IPS DF 4.7 (cell line): ENCODE measurements at regions not wholly inside any gene's neighbourhood (a gene's known extent, or its start where the extent isn't known, plus 50 kb on each side); places are given as distances from the start of the nearest gene placed in this dataset.
"Not testable (repeated sequence)": the region's sequence is repeated elsewhere in the genome, so short reads cannot be mapped to it uniquely, and the experiment has no call there.

ENCODE experiments used
- DNase-seq: peaks from one replicate; pipeline ENCODE4 v3.0.0-alpha.2; 2013; ENCODE audit warnings: low spot score; ENCODE audit errors: extremely low read depth

GRCh38 chr10:4241724-4242345, 456.8 kb upstream of the KLF6 start:
- no peak for DNase-seq

- DNase-seq: no peak
These were observed 455.7 kb upstream of the KLF6 start for GRCh38 chr10:4240608-4241197.

- DNase-seq: no peak
These were observed 454.2 kb upstream of the KLF6 start for GRCh38 chr10:4239186-4239585.

- DNase-seq: not testable (repeated sequence)
These were observed 451.9 kb upstream of the KLF6 start for GRCh38 chr10:4236905-4237304.

- no peak for DNase-seq
These were observed 449.7 kb upstream of the KLF6 start for GRCh38 chr10:4234661-4235060.

GRCh38 chr10:4231439-4231838, 446.4 kb upstream of the KLF6 start:
- no peak for DNase-seq

GRCh38 chr10:4230036-4230435, 445.0 kb upstream of the KLF6 start:
- DNase-seq: no peak

GRCh38 chr10:4229106-4229505, 444.1 kb upstream of the KLF6 start:
- no peak for DNase-seq

GRCh38 chr10:4227586-4227985, 442.6 kb upstream of the KLF6 start:
- DNase-seq: no peak

- DNase-seq: no peak
These were observed 442.0 kb upstream of the KLF6 start for GRCh38 chr10:4226941-4227540.

- DNase-seq: no peak
These were observed 439.2 kb upstream of the KLF6 start for GRCh38 chr10:4224178-4224577.

- DNase-seq: not testable (repeated sequence)
These were observed 436.3 kb upstream of the KLF6 start for GRCh38 chr10:4221310-4221709.

- no peak for DNase-seq
These were observed 434.9 kb upstream of the KLF6 start for GRCh38 chr10:4219901-4220300.

GRCh38 chr10:4217653-4218052, 432.6 kb upstream of the KLF6 start:
- no peak for DNase-seq

- no peak for DNase-seq
These were observed 432.2 kb upstream of the KLF6 start for GRCh38 chr10:4217187-4217586.

- no peak for DNase-seq
These were observed 431.7 kb upstream of the KLF6 start for GRCh38 chr10:4216726-4217125.

- no peak for DNase-seq
These were observed 431.1 kb upstream of the KLF6 start for GRCh38 chr10:4215963-4216575.

- no peak for DNase-seq
These were observed 430.5 kb upstream of the KLF6 start for GRCh38 chr10:4215485-4215884.

GRCh38 chr10:4214908-4215307, 429.9 kb upstream of the KLF6 start:
- no peak for DNase-seq

- DNase-seq: no peak
These were observed 428.4 kb upstream of the KLF6 start for GRCh38 chr10:4213441-4213840.

GRCh38 chr10:4212111-4212630, 427.2 kb upstream of the KLF6 start:
- no peak for DNase-seq

GRCh38 chr10:4208499-4208898, 423.5 kb upstream of the KLF6 start:
- no peak for DNase-seq
